ENCODE measurements at regions not wholly inside any gene's neighbourhood (a gene's known extent, or its start where the extent isn't known, plus 50 kb on each side); places are given as distances from the start of the nearest gene placed in this dataset.

- no peak overlapping the region for H3K14ac ChIP-seq (ENCODE audit: insufficient read length)
- TF ChIP-seq SRF (IDR thresholded peaks at IDR 0.05; ENCODE audit: low read depth, low read length), result no peak
- no peak for TF ChIP-seq POU5F1 (IDR thresholded peaks at IDR 0.05; ENCODE audit: low read depth, low read length)
- no peak for TF ChIP-seq E2F6 (IDR thresholded peaks at IDR 0.05)
- no peak for TF ChIP-seq SIN3A (conservative IDR thresholded peaks at IDR 0.05 in 1 of 2, IDR thresholded peaks at IDR 0.05 in 1 of 2; ENCODE audit: low read depth in 1 of 2, low read length in 2 of 2)
- no peak for TF ChIP-seq BRCA1 (IDR thresholded peaks at IDR 0.05; ENCODE audit: low read depth, low read length)
- no peak for TF ChIP-seq RFX5 (IDR thresholded peaks at IDR 0.05; ENCODE audit: borderline replicate concordance, low read depth, low read length)
- TF ChIP-seq TAF1 (IDR thresholded peaks at IDR 0.05; ENCODE audit: low read depth, low read length), result no peak
- no peak for TF ChIP-seq CTBP2 (IDR thresholded peaks at IDR 0.05; ENCODE audit: borderline replicate concordance, insufficient read depth, insufficient read length, low read length)
- no peak for TF ChIP-seq PHF8 (conservative IDR thresholded peaks at IDR 0.05; ENCODE audit: low read depth, low read length)
- no peak for TF ChIP-seq SP1 (IDR thresholded peaks at IDR 0.05; ENCODE audit: low read depth, low read length)
- TF ChIP-seq JUN (IDR thresholded peaks at IDR 0.05; ENCODE audit: low read depth, low read length), result no peak
- TF ChIP-seq RBBP5 (IDR thresholded peaks at IDR 0.05; ENCODE audit: borderline replicate concordance, low read depth, low read length), result no peak
- TF ChIP-seq YY1 (IDR thresholded peaks at IDR 0.05; ENCODE audit: low read depth, low read length), result no peak
- TF ChIP-seq CHD2 (IDR thresholded peaks at IDR 0.05; ENCODE audit: low read length), result no peak
- no peak for TF ChIP-seq CREB1 (IDR thresholded peaks at IDR 0.05)
- no peak for TF ChIP-seq ASH2L (IDR thresholded peaks at IDR 0.05; ENCODE audit: low read length)
These were observed 164.0 kb upstream of the GLI3 start for GRCh38 chr7:42400961-42401360.

More at GRCh38 chr7:42400961-42401360, 164.0 kb upstream of the GLI3 start:
- H3K23ac ChIP-seq (ENCODE audit: insufficient read length), result no peak overlapping the region
- no peaks in the 10 kb centered on the region for H3K27me3 ChIP-seq (replicated peaks in 1 of 4; ENCODE audit: control insufficient read depth in 3 of 4, extremely low read depth in 1 of 4, insufficient read depth in 3 of 4, low read length in 3 of 4)
- H2AFZ ChIP-seq (ENCODE audit: low read length), result 0 out of 2 replicates have a peak overlapping the region, but pooled peaks have one; percentile 79
- no peaks in the 10 kb centered on the region for H3K79me1 ChIP-seq (ENCODE audit: low read depth, low read length)
- peaks cover 0 to 3% (median 0%) of the 10 kb centered on the region in 4 experiments; a peak in 1 of 7 replicates for H3K4me1 ChIP-seq (replicated peaks in 1 of 4; ENCODE audit: control insufficient read depth in 3 of 4, insufficient read depth in 4 of 4, low read length in 3 of 4)
- H2BK15ac ChIP-seq (ENCODE audit: low read length), result no peak overlapping the region
- H3K18ac ChIP-seq (ENCODE audit: extremely low read depth, low read length), result no peak overlapping the region
- FAIRE-seq, result no peak
- no peak overlapping the region for H4K91ac ChIP-seq (replicated peaks; ENCODE audit: insufficient read length, low read length)
- no peak overlapping the region for H2BK12ac ChIP-seq (ENCODE audit: low read depth, low read length)
- no peak for DNase-seq (ENCODE audit: low read depth in 1 of 2, low spot score in 2 of 2)
- no peak overlapping the region for H2BK120ac ChIP-seq (replicated peaks; ENCODE audit: low read depth, low read length)
- no peaks in the 10 kb centered on the region for H3K79me2 ChIP-seq (ENCODE audit: control insufficient read depth in 1 of 2, insufficient read depth in 2 of 2, low read length in 2 of 2)
- H2AK5ac ChIP-seq (ENCODE audit: low read depth, low read length), result no peak overlapping the region
- H3K36me3 ChIP-seq (ENCODE audit: control insufficient read depth in 2 of 4, insufficient read depth in 4 of 4, low read length in 3 of 4), result no peaks in the 10 kb centered on the region
- H3K9ac ChIP-seq (replicated peaks in 1 of 4; ENCODE audit: extremely low read depth in 1 of 4, low read depth in 3 of 4, low read length in 3 of 4), result no peak overlapping the region
- no peak overlapping the region for H4K8ac ChIP-seq (ENCODE audit: extremely low read depth, insufficient read depth, low read length)
- H3K9me3 ChIP-seq (ENCODE audit: insufficient read depth in 2 of 2, low read depth in 1 of 2, low read length in 1 of 2), result no peaks in the 10 kb centered on the region
- no peak overlapping the region for H4K5ac ChIP-seq (ENCODE audit: insufficient read length, low read depth, low read length)
- ChIA-PET POLR2A (ENCODE audit: partially characterized antibody) (no interaction called here), CTCF (ENCODE audit: partially characterized antibody) (interaction anchor here (0.8 to 1.3 kb wide), 3 partner anchors 8 to 333 kb away, joined by 3 read pairs; no protein-coding TSS in a partner anchor)
- no peaks in the 10 kb centered on the region for H3K23me2 ChIP-seq (ENCODE audit: low read depth, low read length)
- H3K4me2 ChIP-seq (ENCODE audit: insufficient read depth in 1 of 2, low read depth in 2 of 2, low read length in 2 of 2), result no peak overlapping the region
- 94% methylated on average over 7 of the region's 7 CpGs; no CpG with 5 or more reads in 1 of the 2 experiments for WGBS, 2 experiments (ENCODE audit: extremely low coverage in 1 of 2, insufficient coverage in 1 of 2, insufficient read length in 1 of 2, insufficient replicate concordance in 2 of 2, low coverage in 1 of 2, low lambda C conversion rate in 2 of 2, missing lambda C conversion rate in 1 of 2)
- no peak overlapping the region for H3K56ac ChIP-seq (replicated peaks; ENCODE audit: insufficient read length, low read depth, low read length)
- no peak overlapping the region for H2BK5ac ChIP-seq (ENCODE audit: low read depth, low read length)
- H3K4me3 ChIP-seq (ENCODE audit: extremely low read depth in 1 of 4, insufficient read depth in 2 of 4, low read depth in 3 of 4, low read length in 4 of 4), result no peak overlapping the region
- H4K20me1 ChIP-seq (replicated peaks in 1 of 2; ENCODE audit: control insufficient read depth in 1 of 2, insufficient read depth in 2 of 2, low read length in 2 of 2), result no peaks in the 10 kb centered on the region
- no peak overlapping the region for H3K27ac ChIP-seq (ENCODE audit: low read depth, low read length)
- H2BK20ac ChIP-seq (ENCODE audit: low read length), result no peak overlapping the region
- H3K4ac ChIP-seq (replicated peaks; ENCODE audit: insufficient read length, low read depth, low read length), result no peak overlapping the region

All from H1 (cell line).